HG03135 (cell line): ENCODE measurements at regions not wholly inside any gene's neighbourhood (a gene's known extent, or its start where the extent isn't known, plus 50 kb on each side); places are given as distances from the start of the nearest gene placed in this dataset.

ENCODE experiments used
- ATAC-seq: cut with Tn5 transposase; IDR thresholded peaks from one replicate; pipeline ENCODE4 v1.9.1; 2021; ENCODE audit warnings: mild to moderate bottlenecking, moderate library complexity; ENCODE audit not compliant: unreplicated experiment

- ATAC-seq, result no peak
These were observed 267.1 kb downstream of the XXYLT1 start for GRCh38 chr3:195003893-195004289.

DNA sequence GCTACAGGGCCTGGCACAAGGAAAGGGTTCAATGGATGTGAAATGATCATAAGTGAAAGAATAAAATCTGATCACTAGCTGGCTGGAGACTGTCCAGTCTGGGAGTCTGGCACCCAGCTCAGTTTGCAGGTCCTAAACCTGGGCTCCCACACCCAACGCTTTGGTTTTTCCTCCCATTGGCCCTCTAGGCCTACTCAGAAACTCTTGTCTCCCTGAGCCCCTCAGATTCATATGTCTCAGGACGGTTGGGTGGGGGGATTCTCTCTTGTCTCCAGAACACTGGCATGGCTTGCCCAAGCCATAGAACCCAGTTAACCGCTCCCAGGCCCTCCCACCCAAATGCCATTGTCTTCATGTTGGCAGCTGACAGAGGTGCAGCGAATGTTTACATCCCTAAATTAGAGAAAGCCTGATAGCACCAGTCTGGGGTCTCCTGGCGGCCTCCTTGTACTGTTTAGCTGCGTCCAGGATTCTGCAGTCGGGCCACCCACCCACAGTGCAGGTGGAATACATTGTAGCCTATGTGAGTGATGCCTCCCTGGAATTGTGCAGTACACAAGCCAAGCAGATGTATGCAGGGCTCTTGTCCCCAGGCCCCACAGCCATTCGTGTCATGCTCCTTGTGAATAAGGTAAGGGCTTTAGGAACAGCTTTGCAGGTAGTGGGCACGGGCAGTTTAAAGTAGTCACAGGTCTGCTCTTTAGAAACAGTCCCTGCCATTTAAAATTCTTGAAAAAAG is 266.3 kb downstream of the XXYLT1 start:
- ATAC-seq, result no peak

DNA sequence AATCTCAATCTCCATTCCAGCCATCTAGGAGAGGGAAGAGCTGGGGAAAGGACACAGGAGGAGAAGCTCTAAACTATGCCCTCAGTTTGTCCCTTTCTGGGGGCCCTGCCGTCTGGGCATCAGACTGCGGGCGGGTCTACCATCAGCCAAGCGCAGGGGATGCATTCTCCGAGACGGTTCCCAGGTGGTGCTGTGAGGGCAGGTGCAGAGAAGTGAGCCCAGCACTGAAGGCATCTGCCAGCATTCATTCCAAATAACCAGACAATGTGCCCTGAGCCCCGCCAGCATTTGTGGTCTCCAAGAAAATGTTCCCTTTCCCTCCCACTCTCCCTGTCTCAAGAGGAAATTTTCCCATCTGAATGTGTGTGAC is 265.7 kb downstream of the XXYLT1 start:
- no peak for ATAC-seq

DNA sequence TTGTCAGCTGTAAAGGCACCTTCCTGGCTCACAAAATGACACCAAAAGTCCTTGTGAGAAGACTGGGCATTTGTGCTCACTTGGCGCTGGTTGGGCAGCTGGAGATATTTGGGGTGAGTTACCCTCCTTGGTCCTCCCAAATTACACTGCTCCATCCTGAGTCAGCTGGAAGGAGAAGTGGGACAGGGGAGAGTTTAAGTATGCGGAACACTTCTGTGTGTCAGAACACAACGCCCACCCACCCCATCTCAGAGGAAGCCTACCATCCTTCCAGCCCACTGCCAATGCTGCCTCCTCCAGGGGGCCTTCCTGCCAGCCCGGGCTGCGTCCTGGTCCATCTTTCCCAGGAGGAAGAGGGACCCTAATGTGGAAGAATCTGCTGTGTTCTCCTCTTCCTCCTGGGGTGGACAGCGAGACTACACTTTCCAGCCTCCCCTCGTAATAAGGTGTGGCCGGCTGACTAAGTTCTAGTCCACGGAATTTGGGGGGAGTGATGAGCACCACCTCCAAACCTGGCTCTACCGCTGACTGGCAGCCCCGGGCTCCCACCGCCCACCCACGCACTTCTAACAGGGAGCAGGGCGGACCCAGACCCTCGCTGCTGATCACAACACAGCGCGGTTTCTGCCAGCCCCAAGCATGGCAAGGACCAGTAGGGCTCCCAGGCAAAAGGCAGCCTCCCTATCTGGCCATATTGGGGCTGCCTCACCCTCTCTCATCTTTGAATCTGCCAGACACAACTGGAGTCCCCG is 265.0 kb downstream of the XXYLT1 start:
- ATAC-seq, result no peak

- no peak for ATAC-seq
These were observed 263.8 kb downstream of the XXYLT1 start for GRCh38 chr3:195007151-195007550.

GRCh38 chr3:195007766-195008165 is 263.2 kb downstream of the XXYLT1 start:
- ATAC-seq, result no peak

DNA sequence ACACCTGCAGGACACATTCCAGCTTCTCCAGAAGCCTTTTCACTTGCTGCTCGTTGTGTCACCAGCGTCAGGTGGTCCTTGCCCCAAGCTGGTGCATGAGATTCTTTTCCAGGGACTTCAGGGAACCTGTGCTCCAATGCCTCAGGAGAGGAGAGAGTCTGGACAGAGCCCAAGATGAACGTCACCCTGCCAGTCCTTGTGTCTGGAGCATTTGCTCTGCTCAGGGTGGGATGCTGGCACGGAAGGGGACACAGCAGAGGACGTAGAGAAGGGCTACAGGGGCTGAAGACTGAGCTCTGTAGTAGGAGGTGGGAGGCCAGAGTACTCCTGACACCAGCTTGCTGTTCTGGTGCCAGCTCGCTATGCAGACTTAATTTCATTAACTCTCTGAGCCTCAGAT is 262.1 kb downstream of the XXYLT1 start:
- ATAC-seq, result no peak

DNA sequence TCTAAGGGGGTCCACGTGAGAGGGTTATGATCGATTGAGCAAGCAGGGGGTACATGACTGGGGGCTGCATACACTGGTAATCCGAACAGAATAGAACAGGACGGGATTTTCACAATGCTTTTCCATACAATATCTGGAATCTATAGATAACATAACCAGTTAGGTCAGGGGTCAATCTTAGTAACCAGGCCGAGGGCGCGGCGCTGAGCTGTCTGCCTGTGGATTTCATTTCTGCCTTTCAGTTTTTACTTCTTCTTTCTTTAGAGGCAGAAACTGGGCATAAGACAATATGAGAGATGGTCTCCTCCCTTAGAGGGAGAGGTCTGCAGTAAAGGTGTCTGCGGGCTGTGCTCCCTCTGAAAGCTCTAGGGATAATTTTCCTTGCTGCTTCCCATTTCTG is 261.3 kb downstream of the XXYLT1 start:
- no peak for ATAC-seq

DNA sequence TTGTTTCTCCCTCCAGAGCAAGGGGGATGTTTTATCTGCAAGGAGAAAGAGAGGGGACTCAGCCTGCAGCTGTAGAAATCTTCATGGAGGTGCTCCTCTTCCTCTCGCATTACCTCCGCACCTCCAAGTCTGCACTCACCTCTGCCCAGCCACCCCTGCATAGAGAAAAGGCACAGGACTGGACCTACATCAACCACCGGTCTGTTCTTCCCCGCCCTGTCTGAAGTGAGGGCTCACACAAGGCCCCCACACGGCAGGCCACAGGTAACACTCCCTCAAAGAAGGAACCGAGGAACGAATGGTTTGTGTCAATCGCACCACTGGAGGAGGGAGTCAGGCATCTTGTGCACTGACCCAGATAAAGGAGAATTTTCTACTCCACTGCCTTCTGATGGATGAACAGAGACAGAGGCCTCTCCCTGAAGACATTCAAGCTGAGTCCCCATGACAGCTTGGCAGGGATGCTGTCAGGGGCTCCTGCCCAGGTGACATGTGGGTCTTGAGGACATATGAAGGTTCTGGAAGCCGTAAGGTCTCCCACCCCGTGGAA is 260.3 kb downstream of the XXYLT1 start:
- no peak for ATAC-seq

- ATAC-seq, result no peak
These were observed 259.6 kb downstream of the XXYLT1 start for GRCh38 chr3:195011231-195011834.

DNA sequence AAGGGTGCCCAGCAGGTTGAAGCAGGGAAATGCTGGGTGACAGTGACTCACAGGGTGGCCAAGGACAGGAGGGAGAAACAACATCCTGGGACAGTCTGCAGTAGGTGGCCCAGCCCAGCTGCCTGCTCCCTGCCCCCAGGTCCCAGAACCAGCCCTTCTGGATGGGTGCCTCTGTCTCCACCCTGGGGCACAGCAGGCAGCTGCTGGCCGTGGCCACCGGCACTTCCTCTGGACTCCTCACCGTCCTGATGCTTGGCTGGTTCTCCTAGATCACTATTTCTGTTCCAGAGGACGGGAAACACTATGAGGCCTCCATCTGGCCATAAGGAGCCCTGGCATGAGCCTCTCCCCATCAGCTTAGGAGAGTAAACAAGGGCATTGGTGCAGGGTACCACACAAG is 258.9 kb downstream of the XXYLT1 start:
- no peak for ATAC-seq

GRCh38 chr3:195012571-195012970 is 258.4 kb downstream of the XXYLT1 start:
- no peak for ATAC-seq

- no peak for ATAC-seq
These were observed 257.3 kb downstream of the XXYLT1 start for GRCh38 chr3:195013411-195014361.

- no peak for ATAC-seq
These were observed 255.9 kb downstream of the XXYLT1 start for GRCh38 chr3:195015021-195015420.

DNA sequence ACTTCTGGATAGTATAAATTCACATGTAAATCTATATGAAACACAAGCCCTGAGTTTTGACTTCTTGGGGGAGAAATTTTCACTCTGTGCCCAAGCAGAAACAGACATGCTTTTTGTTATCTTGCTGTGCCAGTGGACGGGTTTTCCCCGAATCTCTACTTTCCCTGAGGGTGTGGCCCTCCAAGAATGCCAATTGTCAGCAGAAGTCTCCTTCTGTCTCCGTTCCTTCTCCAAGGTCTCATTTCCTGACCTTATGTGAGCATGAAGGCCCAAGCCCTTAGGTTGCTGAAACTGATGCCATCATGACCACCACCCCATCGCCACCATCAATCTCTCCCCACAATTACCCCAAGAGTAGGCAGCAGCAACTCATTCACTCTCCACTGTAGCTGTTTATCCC is 253.8 kb downstream of the XXYLT1 start:
- ATAC-seq, result no peak
